H1 (cell line): ENCODE measurements at regions not wholly inside any gene's neighbourhood (a gene's known extent, or its start where the extent isn't known, plus 50 kb on each side); places are given as distances from the start of the nearest gene placed in this dataset.

Experiments used
- CTCF ChIA-PET: fragments of 300-600 bp; sonication (Branson Sonifier 250); formaldehyde crosslinking; loops from one replicate; lab custom pipeline; 2021; ENCODE audit not compliant: partially characterized antibody; lab: Charles Lee
- POLR2A ChIA-PET: fragments of 300-600 bp; sonication (Branson Sonifier 250); formaldehyde crosslinking; loops from one replicate; lab custom pipeline; 2021; ENCODE audit warnings: inconsistent platforms; ENCODE audit not compliant: partially characterized antibody; lab: Charles Lee
- DNase-seq, 2 experiments: peaks; one replicate each; pipeline versions ENCODE4 v3.0.0 to v3.0.0-alpha.2; 2010 to 2022; ENCODE audit warnings: low spot score in 2 of 2, low read depth in 1 of 2, mixed read lengths in 1 of 2
- FAIRE-seq: peaks from 2 replicates; lab custom pipeline; 2011; peaks lifted over from hg19 to GRCh38; lab: Jason Lieb, UNC
- H2AFZ ChIP-seq: 2 replicates; pipeline ENCODE4 v1.8.1; 2012; ENCODE audit warnings: low read length, inconsistent platforms
- H2AK5ac ChIP-seq: 2 replicates; pipeline ENCODE4 v1.6.1; 2013; ENCODE audit warnings: low read depth, low read length
- H2BK120ac ChIP-seq: replicated peaks from 2 replicates; pipeline ENCODE3; 2013; ENCODE audit warnings: low read depth, low read length, inconsistent platforms
- H2BK12ac ChIP-seq: 2 replicates; pipeline ENCODE4 v1.6.1; 2013; ENCODE audit warnings: low read depth, low read length
- H2BK15ac ChIP-seq: 2 replicates; pipeline ENCODE4 v1.6.1; 2013; ENCODE audit warnings: low read length
- H2BK20ac ChIP-seq: 2 replicates; pipeline ENCODE4 v1.6.1; 2013; ENCODE audit warnings: low read length
- H2BK5ac ChIP-seq: 2 replicates; pipeline ENCODE4 v1.6.1; 2013; ENCODE audit warnings: low read depth, low read length
- H3K14ac ChIP-seq: 2 replicates; pipeline ENCODE4 v1.6.1; 2013; ENCODE audit warnings: inconsistent platforms; ENCODE audit not compliant: insufficient read length
- H3K18ac ChIP-seq: 2 replicates; pipeline ENCODE4 v1.6.1; 2013; ENCODE audit warnings: low read length; ENCODE audit errors: extremely low read depth
- H3K23ac ChIP-seq: 2 replicates; pipeline ENCODE4 v1.6.1; 2013; ENCODE audit warnings: inconsistent platforms; ENCODE audit not compliant: insufficient read length
- H3K23me2 ChIP-seq: 2 replicates; pipeline ENCODE4 v1.6.1; 2013; ENCODE audit warnings: low read depth, low read length
- H3K27ac ChIP-seq: 2 replicates; pipeline ENCODE4 v1.6.1; 2011; ENCODE audit warnings: low read depth, low read length, inconsistent platforms
- H3K27me3 ChIP-seq, 4 experiments: replicated peaks in 1 of 4; 1 replicate in 1 of 4; 2 replicates in 3 of 4; pipeline versions ENCODE4 v1.6.1 to v1.8.1; 2011 to 2013; ENCODE audit warnings: low read length in 3 of 4, mild to moderate bottlenecking in 3 of 4, inconsistent platforms in 2 of 4, mixed read lengths in 2 of 4, moderate library complexity in 1 of 4; ENCODE audit not compliant: control insufficient read depth in 3 of 4, insufficient read depth in 3 of 4; ENCODE audit errors: extremely low read depth in 1 of 4
- H3K36me3 ChIP-seq, 4 experiments: 2 replicates each; pipeline versions ENCODE4 v1.6.1 to v1.8.1; 2011 to 2013; ENCODE audit warnings: mild to moderate bottlenecking in 4 of 4, low read length in 3 of 4, moderate library complexity in 2 of 4, control low read depth in 1 of 4, inconsistent platforms in 1 of 4; ENCODE audit not compliant: insufficient read depth in 4 of 4, control insufficient read depth in 2 of 4
- H3K4ac ChIP-seq: replicated peaks from 2 replicates; pipeline ENCODE3; 2013; ENCODE audit warnings: low read length, low read depth, mixed read lengths, inconsistent platforms; ENCODE audit not compliant: insufficient read length
- H3K4me1 ChIP-seq, 4 experiments: replicated peaks in 1 of 4; 1 replicate in 1 of 4; 2 replicates in 3 of 4; pipeline versions ENCODE4 v1.6.1 to v1.8.1; 2011 to 2013; ENCODE audit warnings: low read length in 3 of 4, inconsistent platforms in 2 of 4, mixed read lengths in 1 of 4; ENCODE audit not compliant: insufficient read depth in 4 of 4, control insufficient read depth in 3 of 4
- H3K4me2 ChIP-seq, 2 experiments: 2 replicates each; pipeline versions ENCODE4 v1.6.1 to v1.8.1; 2011 to 2013; ENCODE audit warnings: low read depth in 2 of 2, low read length in 2 of 2, control low read depth in 1 of 2, inconsistent platforms in 1 of 2, mild to moderate bottlenecking in 1 of 2; ENCODE audit not compliant: insufficient read depth in 1 of 2
- H3K4me3 ChIP-seq, 4 experiments: fragments of 200-600, 300-600 bp in 1 of 4; sonication (generic), shearing (Covaris generic), sonication (Bioruptor Twin) in 1 of 4; 2 replicates each; pipeline versions ENCODE4 v1.5.1 to v1.8.1; 2011 to 2016; ENCODE audit warnings: low read length in 4 of 4, low read depth in 3 of 4, control low read depth in 2 of 4, inconsistent platforms in 2 of 4, mild to moderate bottlenecking in 2 of 4, mixed read lengths in 1 of 4, moderate library complexity in 1 of 4; ENCODE audit not compliant: insufficient read depth in 2 of 4; ENCODE audit errors: extremely low read depth in 1 of 4
- H3K56ac ChIP-seq: replicated peaks from 2 replicates; pipeline ENCODE3; 2013; ENCODE audit warnings: low read depth, mild to moderate bottlenecking, mixed read lengths, low read length, inconsistent platforms; ENCODE audit not compliant: insufficient read length
- H3K79me1 ChIP-seq: 2 replicates; pipeline ENCODE4 v1.6.1; 2013; ENCODE audit warnings: low read depth, low read length, control low read depth
- H3K79me2 ChIP-seq, 2 experiments: 2 replicates each; pipeline versions ENCODE4 v1.6.1 to v1.8.1; 2012 to 2013; ENCODE audit warnings: low read length in 2 of 2, mild to moderate bottlenecking in 2 of 2, inconsistent platforms in 1 of 2; ENCODE audit not compliant: insufficient read depth in 2 of 2, control insufficient read depth in 1 of 2
- H3K9ac ChIP-seq, 4 experiments: replicated peaks in 1 of 4; 1 replicate in 1 of 4; 2 replicates in 3 of 4; pipeline versions ENCODE4 v1.6.1 to v1.8.1; 2011 to 2013; ENCODE audit warnings: low read depth in 3 of 4, low read length in 3 of 4, control low read depth in 2 of 4, mild to moderate bottlenecking in 2 of 4, moderate library complexity in 2 of 4, inconsistent platforms in 1 of 4; ENCODE audit errors: extremely low read depth in 1 of 4
- H3K9me3 ChIP-seq, 2 experiments: 2 replicates each; pipeline versions ENCODE4 v1.6.1 to v1.8.1; 2012 to 2013; ENCODE audit warnings: mild to moderate bottlenecking in 2 of 2, moderate library complexity in 2 of 2, control low read depth in 1 of 2, inconsistent platforms in 1 of 2, low read depth in 1 of 2, low read length in 1 of 2, mixed read lengths in 1 of 2; ENCODE audit not compliant: insufficient read depth in 2 of 2
- H4K20me1 ChIP-seq, 2 experiments: replicated peaks in 1 of 2; 2 replicates each; pipeline versions ENCODE3 to v1.8.1; 2011 to 2013; ENCODE audit warnings: inconsistent platforms in 2 of 2, low read length in 2 of 2, mild to moderate bottlenecking in 1 of 2; ENCODE audit not compliant: insufficient read depth in 2 of 2, control insufficient read depth in 1 of 2
- H4K5ac ChIP-seq: 2 replicates; pipeline ENCODE4 v1.6.1; 2013; ENCODE audit warnings: low read length, low read depth, mixed read lengths, inconsistent platforms; ENCODE audit not compliant: insufficient read length
- H4K8ac ChIP-seq: 2 replicates; pipeline ENCODE4 v1.8.0; 2013; ENCODE audit warnings: mild to moderate bottlenecking, moderate library complexity, low read length, inconsistent platforms; ENCODE audit not compliant: insufficient read depth; ENCODE audit errors: extremely low read depth
- H4K91ac ChIP-seq: replicated peaks from 2 replicates; pipeline ENCODE3; 2013; ENCODE audit warnings: low read length, mixed read lengths, inconsistent platforms; ENCODE audit not compliant: insufficient read length
- CEBPB ChIP-seq: IDR thresholded peaks from 2 replicates; pipeline ENCODE4 v1.6.1; 2012; ENCODE audit warnings: low read depth, low read length
- CTBP2 ChIP-seq: IDR thresholded peaks from 2 replicates; pipeline ENCODE4 v1.7.0; 2011; ENCODE audit warnings: borderline replicate concordance, mild to moderate bottlenecking, moderate library complexity, mixed read lengths, low read length; ENCODE audit not compliant: insufficient read depth, insufficient read length
- WGBS, 2 experiments: shearing (Covaris generic) in 1 of 2; methylation state at CpG; one replicate each; pipeline versions ENCODE4 v1.1.6 to v1.1.7; 2013 to 2015; ENCODE audit warnings: low lambda C conversion rate in 2 of 2, mixed read lengths in 2 of 2, inconsistent platforms in 1 of 2, low coverage in 1 of 2, missing lambda C conversion rate in 1 of 2; ENCODE audit not compliant: insufficient replicate concordance in 2 of 2, insufficient coverage in 1 of 2, insufficient read length in 1 of 2; ENCODE audit errors: extremely low coverage in 1 of 2, missing lambda C conversion rate in 1 of 2; 5-methylcytosine and 5-hydroxymethylcytosine counted together

GRCh38 chr6:147063469-147064031 is 140.7 kb upstream of the STXBP5 start:
- no peak overlapping the region for H2BK15ac ChIP-seq
- H4K5ac ChIP-seq = no peak overlapping the region
- H3K23me2 ChIP-seq = no peaks in the 10 kb centered on the region
- WGBS, 2 experiments = 92% methylated on average over 1 of the region's 1 CpG; no CpG with 5 or more reads in 1 of the 2 experiments
- H3K9me3 ChIP-seq = no peaks in the 10 kb centered on the region
- no peak overlapping the region for H3K9ac ChIP-seq
- ChIA-PET POLR2A (no interaction called here), CTCF (no interaction called here)
- H3K4me2 ChIP-seq = no peak overlapping the region
- no peak overlapping the region for H2AFZ ChIP-seq
- no peak overlapping the region for H3K56ac ChIP-seq
- H3K23ac ChIP-seq = no peak overlapping the region
- no peaks in the 10 kb centered on the region for H3K79me1 ChIP-seq
- no peaks in the 10 kb centered on the region for H3K4me1 ChIP-seq
- H3K18ac ChIP-seq = no peak overlapping the region
- no peak for DNase-seq
- H3K27ac ChIP-seq = no peak overlapping the region
- no peak overlapping the region for H3K14ac ChIP-seq
- H3K79me2 ChIP-seq = no peaks in the 10 kb centered on the region
- no peak overlapping the region for H2BK5ac ChIP-seq
- no peak overlapping the region for H2AK5ac ChIP-seq
- TF ChIP-seq CTBP2 (no peak), CEBPB (no peak)
- H2BK120ac ChIP-seq = no peak overlapping the region
- H3K4me3 ChIP-seq = no peak overlapping the region
- H4K8ac ChIP-seq = no peak overlapping the region
- H3K27me3 ChIP-seq = no peaks in the 10 kb centered on the region
- H3K4ac ChIP-seq = no peak overlapping the region
- H2BK20ac ChIP-seq = no peak overlapping the region
- no peak overlapping the region for H2BK12ac ChIP-seq
- H4K20me1 ChIP-seq = no peaks in the 10 kb centered on the region
- no peak for FAIRE-seq
- no peak overlapping the region for H4K91ac ChIP-seq
- H3K36me3 ChIP-seq = no peaks in the 10 kb centered on the region
